ENCODE measurements at regions not wholly inside any gene's neighbourhood (a gene's known extent, or its start where the extent isn't known, plus 50 kb on each side); places are given as distances from the start of the nearest gene placed in this dataset.

DNA sequence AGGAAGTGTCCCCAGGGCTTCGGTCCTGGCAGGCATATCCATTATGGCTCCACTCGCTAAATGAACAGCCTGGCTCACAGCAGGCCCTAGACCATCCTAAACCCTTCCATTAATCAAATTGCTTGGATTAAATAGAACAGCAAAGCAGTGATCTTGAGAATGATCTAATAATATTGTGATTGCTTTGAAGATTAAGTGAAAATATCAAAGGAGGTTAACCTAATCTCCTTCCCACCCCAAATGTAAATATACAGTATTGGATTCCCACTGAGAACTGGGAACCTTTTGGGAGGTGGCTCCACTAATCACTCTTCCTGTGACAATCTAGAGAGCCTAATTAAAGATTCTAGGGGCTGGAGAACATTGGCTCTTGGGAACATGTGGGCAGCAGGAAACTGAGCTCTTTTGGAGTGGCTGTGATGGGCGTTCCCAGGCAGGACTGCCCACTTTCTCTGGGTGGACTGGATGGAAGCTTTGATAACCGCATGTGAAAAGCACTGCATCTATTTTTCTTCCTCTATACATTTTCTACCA lies 68.3 kb upstream of the FRMD1 start:
- TF ChIP-seq, protein P1, sequence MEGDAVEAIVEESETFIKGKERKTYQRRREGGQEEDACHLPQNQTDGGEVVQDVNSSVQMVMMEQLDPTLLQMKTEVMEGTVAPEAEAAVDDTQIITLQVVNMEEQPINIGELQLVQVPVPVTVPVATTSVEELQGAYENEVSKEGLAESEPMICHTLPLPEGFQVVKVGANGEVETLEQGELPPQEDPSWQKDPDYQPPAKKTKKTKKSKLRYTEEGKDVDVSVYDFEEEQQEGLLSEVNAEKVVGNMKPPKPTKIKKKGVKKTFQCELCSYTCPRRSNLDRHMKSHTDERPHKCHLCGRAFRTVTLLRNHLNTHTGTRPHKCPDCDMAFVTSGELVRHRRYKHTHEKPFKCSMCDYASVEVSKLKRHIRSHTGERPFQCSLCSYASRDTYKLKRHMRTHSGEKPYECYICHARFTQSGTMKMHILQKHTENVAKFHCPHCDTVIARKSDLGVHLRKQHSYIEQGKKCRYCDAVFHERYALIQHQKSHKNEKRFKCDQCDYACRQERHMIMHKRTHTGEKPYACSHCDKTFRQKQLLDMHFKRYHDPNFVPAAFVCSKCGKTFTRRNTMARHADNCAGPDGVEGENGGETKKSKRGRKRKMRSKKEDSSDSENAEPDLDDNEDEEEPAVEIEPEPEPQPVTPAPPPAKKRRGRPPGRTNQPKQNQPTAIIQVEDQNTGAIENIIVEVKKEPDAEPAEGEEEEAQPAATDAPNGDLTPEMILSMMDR (IDR thresholded peaks at IDR 0.05) = no peak
- TF ChIP-seq POLR2A (IDR thresholded peaks at IDR 0.05) = no peak

All from lower leg skin (tissue), 3 donors.